ENCODE measurements at regions not wholly inside any gene's neighbourhood (a gene's known extent, or its start where the extent isn't known, plus 50 kb on each side); places are given as distances from the start of the nearest gene placed in this dataset.
A peak's percentile ranks its signal among the peaks of the same experiment; 100 is the strongest.

- Histone ChIP-seq H3K4me2 (ENCODE audit: low read length) (no peak overlapping the region), H3F3A (ENCODE audit: insufficient read depth, low read length, poor library complexity, severe bottlenecking) (no peaks in the 10 kb centered on the region), H3K4me3 (ENCODE audit: low read length) (no peak overlapping the region), H3K9me3 (ENCODE audit: low read length) (no peaks in the 10 kb centered on the region), H3K27me3 (ENCODE audit: insufficient read depth, low read depth, low read length) (no peaks in the 10 kb centered on the region), H3K9ac (ENCODE audit: low read length) (no peak overlapping the region), H2AFZ (ENCODE audit: low read depth, low read length) (no peak overlapping the region), H3K79me2 (replicated peaks; ENCODE audit: insufficient read depth, low read length) (no peaks in the 10 kb centered on the region), H4K20me1 (ENCODE audit: insufficient read depth) (no peaks in the 10 kb centered on the region), H3K27ac (ENCODE audit: low read length) (peak overlapping the region; percentile 53), H3K36me3 (ENCODE audit: insufficient read depth, low read length) (no peaks in the 10 kb centered on the region), H3K9me2 (ENCODE audit: insufficient read depth, low read length) (no peaks in the 10 kb centered on the region)
- TF ChIP-seq POLR2AphosphoS5 (IDR thresholded peaks at IDR 0.05) (no peak), EP300 (conservative IDR thresholded peaks at IDR 0.05; ENCODE audit: poor library complexity, severe bottlenecking) (no peak), SMC3 (conservative IDR thresholded peaks at IDR 0.05; ENCODE audit: poor library complexity) (no peak), REST (IDR thresholded peaks at IDR 0.05; ENCODE audit: borderline replicate concordance) (no peak), RAD21 (conservative IDR thresholded peaks at IDR 0.05) (no peak), EZH2 (IDR thresholded peaks at IDR 0.05; ENCODE audit: borderline replicate concordance, insufficient read depth, low read length, poor library complexity, severe bottlenecking) (no peak)
Measured at GRCh38 chr1:209045331-209046057, 538.0 kb upstream of the CAMK1G start.

GRCh38 chr1:209046058-209046417, 537.5 kb upstream of the CAMK1G start:
- Histone ChIP-seq H3K4me2 (ENCODE audit: low read length) (no peak overlapping the region), H3F3A (ENCODE audit: insufficient read depth, low read length, poor library complexity, severe bottlenecking) (no peaks in the 10 kb centered on the region)

More at GRCh38 chr1:209046058-209046417, 537.5 kb upstream of the CAMK1G start:
- no peak overlapping the region for H2AFZ ChIP-seq (ENCODE audit: low read depth, low read length)
- no peaks in the 10 kb centered on the region for H3K27me3 ChIP-seq (ENCODE audit: insufficient read depth, low read depth, low read length)
- no peaks in the 10 kb centered on the region for H3K36me3 ChIP-seq (ENCODE audit: insufficient read depth, low read length)
- peak overlapping the region; percentile 53 for H3K27ac ChIP-seq (ENCODE audit: low read length)
- H3K9me3 ChIP-seq (ENCODE audit: low read length): no peaks in the 10 kb centered on the region
- no peaks in the 10 kb centered on the region for H3K79me2 ChIP-seq (replicated peaks; ENCODE audit: insufficient read depth, low read length)
- no peak overlapping the region for H3K4me3 ChIP-seq (ENCODE audit: low read length)
- no peak overlapping the region for H3K9ac ChIP-seq (ENCODE audit: low read length)
- H4K20me1 ChIP-seq (ENCODE audit: insufficient read depth): no peaks in the 10 kb centered on the region
- no peaks in the 10 kb centered on the region for H3K9me2 ChIP-seq (ENCODE audit: insufficient read depth, low read length)
- TF ChIP-seq REST (IDR thresholded peaks at IDR 0.05; ENCODE audit: borderline replicate concordance) (no peak), CTCF (IDR thresholded peaks at IDR 0.05; ENCODE audit: poor library complexity, severe bottlenecking) (no peak), POLR2AphosphoS5 (IDR thresholded peaks at IDR 0.05) (no peak), RAD21 (conservative IDR thresholded peaks at IDR 0.05) (no peak), EZH2 (IDR thresholded peaks at IDR 0.05; ENCODE audit: borderline replicate concordance, insufficient read depth, low read length, poor library complexity, severe bottlenecking) (no peak), EP300 (conservative IDR thresholded peaks at IDR 0.05; ENCODE audit: poor library complexity, severe bottlenecking) (no peak), SMC3 (conservative IDR thresholded peaks at IDR 0.05; ENCODE audit: poor library complexity) (no peak)
